ENCODE measurements at regions not wholly inside any gene's neighbourhood (a gene's known extent, or its start where the extent isn't known, plus 50 kb on each side); places are given as distances from the start of the nearest gene placed in this dataset.

GRCh38 chr3:182104881-182105280 lies 393.2 kb downstream of the SOX2 start:
- no peak overlapping the region for H3K27ac ChIP-seq
- ATAC-seq, result no peak
- intact Hi-C loops (cut with DNase I), result no loop called here
- H3K27me3 ChIP-seq, result no peaks in the 10 kb centered on the region
- 38 to 44% methylated on average over 4 of the region's 4 CpGs for WGBS, 2 donors
- TF ChIP-seq POLR2A (IDR thresholded peaks at IDR 0.05), result no peak
- no peak for TF ChIP-seq CTCF (IDR thresholded peaks at IDR 0.05)
- DNase-seq, result no peak
- no peaks in the 10 kb centered on the region for H3K4me1 ChIP-seq
- H3K36me3 ChIP-seq (replicated peaks in 1 of 2; ENCODE audit: insufficient read depth in 1 of 2, low read depth in 2 of 2), result no peaks in the 10 kb centered on the region
- H3K4me3 ChIP-seq, result no peak overlapping the region
- no peaks in the 10 kb centered on the region for H3K9me3 ChIP-seq

GRCh38 chr3:182105875-182106274 lies 394.1 kb downstream of the SOX2 start:
- TF ChIP-seq CTCF (IDR thresholded peaks at IDR 0.05) (no peak), POLR2A (IDR thresholded peaks at IDR 0.05) (no peak)
- intact Hi-C loops (cut with DNase I), result no loop called here
- no peak for ATAC-seq

GRCh38 chr3:182108371-182108770 lies 396.6 kb downstream of the SOX2 start:
- ATAC-seq (no peak), DNase-seq (no peak)
- TF ChIP-seq CTCF (IDR thresholded peaks at IDR 0.05) (no peak), POLR2A (IDR thresholded peaks at IDR 0.05) (no peak)
- Histone ChIP-seq H3K9me3 (no peaks in the 10 kb centered on the region), H3K36me3 (replicated peaks in 1 of 2; ENCODE audit: insufficient read depth in 1 of 2, low read depth in 2 of 2) (no peaks in the 10 kb centered on the region), H3K27ac (no peak overlapping the region), H3K27me3 (no peaks in the 10 kb centered on the region), H3K4me3 (no peak overlapping the region), H3K4me1 (no peaks in the 10 kb centered on the region)
- intact Hi-C loops (cut with DNase I), result no loop called here

More at GRCh38 chr3:182105875-182106274, 394.1 kb downstream of the SOX2 start:
- Histone ChIP-seq H3K4me3 (no peak overlapping the region), H3K36me3 (replicated peaks in 1 of 2; ENCODE audit: insufficient read depth in 1 of 2, low read depth in 2 of 2) (no peaks in the 10 kb centered on the region), H3K27me3 (no peaks in the 10 kb centered on the region), H3K9me3 (no peaks in the 10 kb centered on the region), H3K4me1 (no peaks in the 10 kb centered on the region), H3K27ac (no peak overlapping the region)
- DNase-seq, result no peak
- 71 to 80% methylated on average over 4 of the region's 4 CpGs for WGBS, 2 donors

- ATAC-seq, result no peak
- TF ChIP-seq CTCF (IDR thresholded peaks at IDR 0.05), result no peak
- no peak for TF ChIP-seq POLR2A (IDR thresholded peaks at IDR 0.05)
- Histone ChIP-seq H3K36me3 (replicated peaks in 1 of 2; ENCODE audit: insufficient read depth in 1 of 2, low read depth in 2 of 2) (no peaks in the 10 kb centered on the region), H3K27me3 (no peaks in the 10 kb centered on the region), H3K4me3 (no peak overlapping the region), H3K4me1 (no peaks in the 10 kb centered on the region), H3K9me3 (no peaks in the 10 kb centered on the region), H3K27ac (no peak overlapping the region)
- DNase-seq, result no peak
- WGBS, 2 donors, result 61 to 70% methylated on average over 4 of the region's 4 CpGs
- intact Hi-C loops (cut with DNase I), result no loop called here
These were observed 400.2 kb downstream of the SOX2 start for GRCh38 chr3:182111967-182112366.

- no peak for ATAC-seq
- intact Hi-C loops (cut with DNase I), result no loop called here
- H3K9me3 ChIP-seq, result no peaks in the 10 kb centered on the region
- TF ChIP-seq CTCF (IDR thresholded peaks at IDR 0.05), result no peak
- TF ChIP-seq POLR2A (IDR thresholded peaks at IDR 0.05), result no peak
- H3K4me1 ChIP-seq, result no peaks in the 10 kb centered on the region
- DNase-seq, result no peak
- WGBS, 2 donors, result 81 to 83% methylated on average over 1 of the region's 1 CpG
- no peaks in the 10 kb centered on the region for H3K36me3 ChIP-seq (replicated peaks in 1 of 2; ENCODE audit: insufficient read depth in 1 of 2, low read depth in 2 of 2)
- no peak overlapping the region for H3K4me3 ChIP-seq
- H3K27ac ChIP-seq, result no peak overlapping the region
- no peaks in the 10 kb centered on the region for H3K27me3 ChIP-seq
These were observed 403.7 kb downstream of the SOX2 start for GRCh38 chr3:182115328-182116015.

Measured in body of pancreas (tissue), 4 donors.